ENCODE measurements at regions not wholly inside any gene's neighbourhood (a gene's known extent, or its start where the extent isn't known, plus 50 kb on each side); places are given as distances from the start of the nearest gene placed in this dataset.

DNA sequence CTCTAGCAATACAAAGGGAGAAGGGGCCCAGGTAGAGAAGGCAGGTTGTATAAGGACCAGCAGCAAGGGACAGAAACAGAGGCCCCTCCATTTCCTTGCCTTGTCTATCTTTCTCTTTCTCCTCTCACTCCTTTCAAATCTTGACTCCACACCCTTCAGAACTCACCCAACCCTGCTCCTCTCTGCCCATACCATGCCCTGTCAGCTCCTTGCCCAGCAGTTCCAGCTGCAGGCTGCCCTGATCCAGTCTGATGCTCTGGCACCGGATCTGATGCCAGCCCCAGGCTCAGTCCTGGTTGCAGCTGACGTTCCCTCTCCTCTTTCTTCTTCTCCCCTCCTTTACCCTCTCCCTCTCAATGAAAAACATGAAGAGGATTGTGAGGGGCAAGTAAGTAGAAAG, 291.2 kb downstream of the FBXW7 start:
- Mint-ChIP-seq H3K9me3 (no peaks in the 10 kb centered on the region), H3K4me1 (peaks cover 27% of the 10 kb centered on the region), H3K36me3 (no peaks in the 10 kb centered on the region), H3K27ac (no peak overlapping the region), H3K4me3 (no peak overlapping the region)
- no peak for DNase-seq (ENCODE audit: low spot score in 2 of 2)
- no peak for ATAC-seq

DNA sequence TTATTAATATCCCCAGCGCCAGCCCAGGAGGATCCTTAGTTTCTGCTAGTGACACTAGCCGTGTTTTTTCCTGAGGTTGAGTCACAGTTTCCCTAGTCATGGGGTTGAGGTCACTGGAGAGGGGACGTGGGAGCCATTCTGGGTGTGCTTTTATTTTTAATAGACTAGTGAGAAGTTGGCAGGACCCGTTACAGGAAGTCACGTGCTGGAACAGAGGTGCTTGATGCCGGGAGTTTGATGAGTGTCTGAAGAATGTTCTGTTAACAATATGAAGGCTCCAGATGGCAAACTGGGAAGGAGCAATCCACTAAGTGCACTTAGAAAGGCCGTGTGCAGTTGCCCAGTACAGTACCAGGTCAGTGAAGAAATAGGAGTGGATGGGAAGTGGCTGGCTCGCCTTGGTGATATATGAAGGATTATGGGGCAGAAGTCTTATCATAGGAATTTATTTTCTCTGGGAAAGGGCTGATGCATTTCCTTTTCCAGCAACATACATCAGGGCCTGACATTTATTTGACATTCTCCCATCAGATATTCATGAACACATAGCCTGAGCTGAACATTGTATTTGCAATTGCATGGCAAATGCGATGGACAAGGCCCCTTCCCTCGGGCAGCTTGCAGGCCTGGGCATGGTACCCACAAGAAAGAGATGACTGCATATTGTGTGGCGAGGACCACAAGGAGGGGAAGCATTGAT, 291.8 kb downstream of the FBXW7 start:
- no peak overlapping the region for H3K4me3 Mint-ChIP-seq
- DNase-seq (ENCODE audit: low spot score in 2 of 2) (no peak), ATAC-seq (no peak)
- no peaks in the 10 kb centered on the region for H3K9me3 Mint-ChIP-seq
- H3K36me3 Mint-ChIP-seq = no peaks in the 10 kb centered on the region
- peaks cover 27% of the 10 kb centered on the region for H3K4me1 Mint-ChIP-seq
- no peak overlapping the region for H3K27ac Mint-ChIP-seq

DNA sequence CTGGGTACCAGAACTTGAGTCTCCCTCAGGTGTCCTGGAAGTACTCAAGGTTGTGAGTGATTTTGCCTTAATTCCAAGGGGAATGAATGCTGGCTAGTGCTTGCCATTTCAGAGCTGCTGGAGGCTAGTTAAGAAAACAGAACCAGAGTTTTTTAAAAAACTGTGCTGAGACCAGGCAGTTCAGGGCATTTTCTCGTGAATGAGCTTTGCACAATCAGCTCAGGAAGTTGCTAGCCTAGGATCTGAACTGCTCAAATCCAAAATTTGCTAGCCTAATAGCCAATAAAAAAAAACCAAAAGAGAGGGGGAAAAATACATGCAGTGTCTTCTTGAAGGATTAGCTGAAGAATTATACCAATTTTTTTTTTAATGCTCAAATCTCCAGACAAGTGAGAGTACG, 292.7 kb downstream of the FBXW7 start:
- no peaks in the 10 kb centered on the region for H3K36me3 Mint-ChIP-seq
- peaks cover 24% of the 10 kb centered on the region for H3K4me1 Mint-ChIP-seq
- ATAC-seq (no peak), DNase-seq (ENCODE audit: low spot score in 2 of 2) (no peak)
- no peaks in the 10 kb centered on the region for H3K9me3 Mint-ChIP-seq
- no peak overlapping the region for H3K4me3 Mint-ChIP-seq
- no peak overlapping the region for H3K27ac Mint-ChIP-seq

GRCh38 chr4:152240232-152240631, 295.7 kb downstream of the FBXW7 start:
- Mint-ChIP-seq H3K4me1 (peaks cover 13% of the 10 kb centered on the region), H3K36me3 (no peaks in the 10 kb centered on the region), H3K4me3 (no peak overlapping the region), H3K27ac (no peak overlapping the region), H3K9me3 (no peaks in the 10 kb centered on the region)
- DNase-seq (ENCODE audit: low spot score in 2 of 2) = no peak
- ATAC-seq = no peak

- Mint-ChIP-seq H3K4me3 (no peak overlapping the region), H3K27ac (no peak overlapping the region)
Measured at GRCh38 chr4:152239216-152239615, 296.7 kb downstream of the FBXW7 start.

DNA sequence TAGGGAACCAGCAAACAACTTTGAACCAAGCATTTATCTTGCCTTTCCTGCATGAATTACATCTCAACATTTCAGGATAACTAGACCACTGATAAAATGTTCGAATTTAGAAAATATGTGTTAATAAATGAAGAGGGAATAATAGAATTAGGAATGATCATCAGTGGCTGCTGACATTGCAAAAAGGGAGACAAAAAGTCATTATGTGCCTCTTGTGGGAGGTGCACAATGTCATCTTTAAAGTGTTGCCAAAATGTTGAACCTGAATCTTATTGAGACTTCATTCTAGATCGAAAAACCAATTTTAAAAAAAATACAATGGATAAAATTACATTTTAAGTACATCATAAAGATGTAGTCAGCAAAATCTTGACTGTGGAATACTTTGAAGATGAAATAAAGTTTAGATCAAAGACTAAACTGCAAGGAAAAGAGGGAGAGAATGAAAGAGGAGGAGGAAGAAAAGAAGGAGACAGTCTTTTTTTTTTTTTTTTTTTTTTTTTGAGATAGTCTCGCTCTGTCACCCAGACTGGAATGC, 299.3 kb downstream of the FBXW7 start:
- Mint-ChIP-seq H3K27ac (no peak overlapping the region), H3K4me3 (no peak overlapping the region), H3K9me3 (no peaks in the 10 kb centered on the region), H3K4me1 (no peaks in the 10 kb centered on the region), H3K36me3 (no peaks in the 10 kb centered on the region)
- DNase-seq (ENCODE audit: low spot score in 2 of 2) (no peak), ATAC-seq (no peak)

More at GRCh38 chr4:152239216-152239615, 296.7 kb downstream of the FBXW7 start:
- ATAC-seq (no peak), DNase-seq (ENCODE audit: low spot score in 2 of 2) (no peak)
- H3K4me1 Mint-ChIP-seq = peaks cover 5% of the 10 kb centered on the region
- H3K9me3 Mint-ChIP-seq = no peaks in the 10 kb centered on the region
- no peaks in the 10 kb centered on the region for H3K36me3 Mint-ChIP-seq

DNA sequence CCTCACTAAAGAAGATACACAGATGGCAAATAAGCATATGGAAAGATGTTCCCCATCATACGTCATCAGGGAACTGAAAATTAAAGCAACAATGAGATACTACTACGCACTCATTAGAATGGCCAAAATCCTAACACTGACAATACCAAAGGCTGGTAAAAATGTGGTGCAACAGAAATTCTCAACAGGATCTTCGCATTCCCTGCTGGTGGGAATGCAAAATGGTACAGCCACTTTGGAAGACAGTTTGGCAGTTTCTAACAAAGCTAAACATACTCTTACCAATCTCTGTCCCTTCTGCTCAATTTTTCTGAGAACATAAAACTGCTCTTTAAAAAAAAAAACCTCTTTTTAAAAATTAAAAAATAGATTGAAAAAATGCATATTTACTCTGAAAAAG, 300.2 kb downstream of the FBXW7 start:
- ATAC-seq = no peak

GRCh38 chr4:152234571-152234970, 301.3 kb downstream of the FBXW7 start:
- Mint-ChIP-seq H3K4me3 (no peak overlapping the region), H3K9me3 (no peaks in the 10 kb centered on the region), H3K4me1 (no peaks in the 10 kb centered on the region), H3K36me3 (no peaks in the 10 kb centered on the region), H3K27ac (no peak overlapping the region)
- DNase-seq (ENCODE audit: low spot score in 2 of 2) = no peak
- ATAC-seq = no peak

More for the DNA sequence above, 300.2 kb downstream of the FBXW7 start:
- no peak for DNase-seq (ENCODE audit: low spot score in 2 of 2)
- H3K27ac Mint-ChIP-seq = no peak overlapping the region
- no peaks in the 10 kb centered on the region for H3K9me3 Mint-ChIP-seq
- H3K4me1 Mint-ChIP-seq = no peaks in the 10 kb centered on the region
- H3K4me3 Mint-ChIP-seq = no peak overlapping the region
- H3K36me3 Mint-ChIP-seq = no peaks in the 10 kb centered on the region

DNA sequence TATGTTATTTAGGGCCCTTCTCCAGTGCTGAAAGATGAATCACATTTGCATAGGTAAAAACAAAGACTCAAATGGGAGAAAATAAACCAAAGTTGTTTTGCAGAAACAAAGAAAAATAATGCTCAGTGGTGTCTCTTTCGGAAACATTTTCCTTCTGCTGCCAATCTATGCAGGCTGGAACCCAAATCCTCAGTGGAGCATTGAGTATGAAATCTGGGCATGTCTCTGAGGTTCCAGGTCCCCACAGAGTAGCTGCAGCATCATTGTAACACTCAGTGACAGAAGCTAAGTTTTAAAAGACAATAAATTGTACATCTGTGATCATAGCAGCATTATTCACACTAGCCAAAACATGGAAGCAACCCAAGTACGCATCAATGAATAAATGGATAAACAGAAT, 303.6 kb downstream of the FBXW7 start:
- no peaks in the 10 kb centered on the region for H3K36me3 Mint-ChIP-seq

DNA sequence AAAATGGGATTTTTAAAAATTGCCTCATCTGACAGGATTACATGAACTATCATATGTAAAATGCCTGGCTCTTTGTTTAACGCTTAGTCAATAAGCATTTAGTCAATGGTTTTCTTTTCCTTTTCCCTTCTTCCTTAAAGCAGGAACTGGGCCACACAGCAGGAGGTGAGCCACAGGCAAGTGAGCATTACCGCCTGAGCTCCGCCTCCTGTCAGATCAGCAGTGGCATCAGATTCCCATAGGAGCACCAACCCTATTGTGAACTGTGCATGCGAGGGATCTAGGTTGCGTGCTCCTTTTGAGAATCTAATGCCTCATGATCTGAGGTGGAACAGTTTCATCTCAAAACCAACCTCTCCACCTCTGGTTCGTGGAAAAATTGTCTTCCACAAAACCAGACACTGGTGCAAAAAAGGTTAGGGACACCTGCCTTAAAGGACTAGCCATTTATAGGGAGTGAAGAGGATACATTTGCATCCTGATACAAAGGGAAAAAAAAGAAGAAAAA, 306.1 kb downstream of the FBXW7 start:
- H3K27ac Mint-ChIP-seq = no peak overlapping the region
- DNase-seq (ENCODE audit: low spot score in 2 of 2) (no peak), ATAC-seq (no peak)
- no peaks in the 10 kb centered on the region for H3K4me1 Mint-ChIP-seq
- H3K9me3 Mint-ChIP-seq = no peaks in the 10 kb centered on the region
- H3K4me3 Mint-ChIP-seq = no peak overlapping the region
- H3K36me3 Mint-ChIP-seq = no peaks in the 10 kb centered on the region

More for the DNA sequence above, 303.6 kb downstream of the FBXW7 start:
- Mint-ChIP-seq H3K4me3 (no peak overlapping the region), H3K4me1 (no peaks in the 10 kb centered on the region), H3K27ac (no peak overlapping the region), H3K9me3 (no peaks in the 10 kb centered on the region)
- ATAC-seq = no peak
- no peak for DNase-seq (ENCODE audit: low spot score in 2 of 2)

- DNase-seq (ENCODE audit: low spot score in 2 of 2) (no peak), ATAC-seq (no peak)
- Mint-ChIP-seq H3K36me3 (no peaks in the 10 kb centered on the region), H3K27ac (no peak overlapping the region), H3K4me3 (no peak overlapping the region), H3K4me1 (peaks cover 3% of the 10 kb centered on the region), H3K9me3 (no peaks in the 10 kb centered on the region)
Measured at GRCh38 chr4:152225680-152226079, 310.2 kb downstream of the FBXW7 start.

DNA sequence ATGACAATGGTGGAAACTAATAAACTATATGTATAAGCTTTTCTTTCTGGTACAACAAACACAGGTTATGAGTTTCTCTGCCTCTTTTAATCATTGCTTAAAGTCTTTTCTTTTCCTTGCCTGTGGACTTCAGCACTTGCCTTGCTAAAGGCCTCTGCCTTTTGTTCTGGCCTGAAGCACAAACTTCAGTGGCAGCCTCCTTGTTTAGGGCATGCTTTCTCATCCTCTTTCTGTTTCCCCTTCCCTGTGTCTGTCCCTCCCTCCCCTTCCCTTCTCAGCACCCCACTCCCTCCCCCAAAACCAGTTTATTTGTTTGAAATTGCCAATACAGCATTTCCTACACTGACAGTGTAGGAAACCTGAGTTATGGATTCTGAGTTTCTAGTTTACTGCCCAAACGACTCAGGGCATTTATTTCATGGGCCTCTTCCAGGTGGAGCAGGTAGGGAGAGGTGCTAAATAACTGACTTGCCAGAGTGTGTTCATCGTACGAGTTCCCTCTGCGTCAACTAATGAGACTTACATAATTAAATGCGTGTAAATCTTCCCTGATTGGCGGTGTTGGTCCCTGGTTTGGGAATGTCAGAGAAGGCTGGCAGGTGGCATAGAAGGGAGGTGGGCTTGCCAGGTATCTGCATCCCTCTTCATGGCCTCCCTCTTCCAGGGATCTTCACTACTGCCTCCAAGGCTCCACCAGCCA, 311.0 kb downstream of the FBXW7 start:
- Mint-ChIP-seq H3K4me3 (no peak overlapping the region), H3K4me1 (peaks cover 10% of the 10 kb centered on the region), H3K36me3 (no peaks in the 10 kb centered on the region), H3K9me3 (no peaks in the 10 kb centered on the region), H3K27ac (no peak overlapping the region)
- ATAC-seq = no peak
- no peak for DNase-seq (ENCODE audit: low spot score in 2 of 2)

- DNase-seq (ENCODE audit: low spot score in 2 of 2) = no peak
- Mint-ChIP-seq H3K36me3 (no peaks in the 10 kb centered on the region), H3K9me3 (no peaks in the 10 kb centered on the region), H3K4me1 (peaks cover 10% of the 10 kb centered on the region), H3K27ac (no peak overlapping the region), H3K4me3 (no peak overlapping the region)
- ATAC-seq = no peak
Measured at GRCh38 chr4:152224223-152224622, 311.7 kb downstream of the FBXW7 start.

GRCh38 chr4:152223600-152223999, 312.3 kb downstream of the FBXW7 start:
- DNase-seq (ENCODE audit: low spot score in 2 of 2) (no peak), ATAC-seq (no peak)
- H3K9me3 Mint-ChIP-seq = no peaks in the 10 kb centered on the region
- no peak overlapping the region for H3K4me3 Mint-ChIP-seq
- H3K36me3 Mint-ChIP-seq = no peaks in the 10 kb centered on the region
- H3K27ac Mint-ChIP-seq = no peak overlapping the region
- peaks cover 10% of the 10 kb centered on the region for H3K4me1 Mint-ChIP-seq

GRCh38 chr4:152221816-152222516, 313.9 kb downstream of the FBXW7 start:
- no peak for ATAC-seq
- Mint-ChIP-seq H3K36me3 (no peaks in the 10 kb centered on the region), H3K27ac (no peak overlapping the region), H3K9me3 (no peaks in the 10 kb centered on the region), H3K4me3 (no peak overlapping the region), H3K4me1 (peaks cover 10% of the 10 kb centered on the region)
- DNase-seq (ENCODE audit: low spot score in 2 of 2) = no peak
